ENCODE measurements at regions not wholly inside any gene's neighbourhood (a gene's known extent, or its start where the extent isn't known, plus 50 kb on each side); places are given as distances from the start of the nearest gene placed in this dataset.

- DNase-seq (ENCODE audit: low spot score), result no peak
Observed at GRCh38 chr7:130865408-130866236, 131.6 kb upstream of the KLF14 start.

GRCh38 chr7:130867039-130867438 is 133.0 kb upstream of the KLF14 start:
- DNase-seq (ENCODE audit: low spot score), result no peak
- TF ChIP-seq CTCF (IDR thresholded peaks at IDR 0.05; ENCODE audit: extremely low read depth, missing control alignments), result no peak

More at GRCh38 chr7:130865408-130866236, 131.6 kb upstream of the KLF14 start:
- no peak for TF ChIP-seq CTCF (IDR thresholded peaks at IDR 0.05; ENCODE audit: extremely low read depth, missing control alignments)

- TF ChIP-seq CTCF (IDR thresholded peaks at IDR 0.05; ENCODE audit: extremely low read depth, missing control alignments), result no peak
- no peak for DNase-seq (ENCODE audit: low spot score)
Observed at GRCh38 chr7:130867581-130868136, 133.7 kb upstream of the KLF14 start.

GRCh38 chr7:130868139-130868538 is 134.1 kb upstream of the KLF14 start:
- TF ChIP-seq CTCF (IDR thresholded peaks at IDR 0.05; ENCODE audit: extremely low read depth, missing control alignments), result no peak
- no peak for DNase-seq (ENCODE audit: low spot score)

GRCh38 chr7:130869918-130870317 is 135.9 kb upstream of the KLF14 start:
- DNase-seq (ENCODE audit: low spot score), result no peak
- TF ChIP-seq CTCF (IDR thresholded peaks at IDR 0.05; ENCODE audit: extremely low read depth, missing control alignments), result no peak

- TF ChIP-seq CTCF (IDR thresholded peaks at IDR 0.05; ENCODE audit: extremely low read depth, missing control alignments), result no peak
- DNase-seq (ENCODE audit: low spot score), result no peak
Observed at GRCh38 chr7:130872341-130872740, 138.3 kb upstream of the KLF14 start.

- TF ChIP-seq CTCF (IDR thresholded peaks at IDR 0.05; ENCODE audit: extremely low read depth, missing control alignments), result no peak
- DNase-seq (ENCODE audit: low spot score), result no peak
Observed at GRCh38 chr7:130872756-130873448, 138.9 kb upstream of the KLF14 start.

Data from GM20000 (cell line).